GM10266 (cell line): ENCODE measurements at regions not wholly inside any gene's neighbourhood (a gene's known extent, or its start where the extent isn't known, plus 50 kb on each side); places are given as distances from the start of the nearest gene placed in this dataset.
"Not testable (repeated sequence)": the region's sequence is repeated elsewhere in the genome, so short reads cannot be mapped to it uniquely, and the experiment has no call there.

Experiments used
- DNase-seq: peaks from one replicate; pipeline ENCODE4 v3.0.0; 2012; ENCODE audit errors: extremely low spot score
- CTCF ChIP-seq: IDR thresholded peaks from 2 replicates; pipeline ENCODE4 v1.5.1; 2012; ENCODE audit warnings: mild to moderate bottlenecking, low read depth; ENCODE audit not compliant: control insufficient read depth, insufficient read depth; ENCODE audit errors: missing control alignments

GRCh38 chrX:40936827-40937226 is 148.4 kb upstream of the USP9X start:
- DNase-seq = no peak
- no peak for TF ChIP-seq CTCF

DNA sequence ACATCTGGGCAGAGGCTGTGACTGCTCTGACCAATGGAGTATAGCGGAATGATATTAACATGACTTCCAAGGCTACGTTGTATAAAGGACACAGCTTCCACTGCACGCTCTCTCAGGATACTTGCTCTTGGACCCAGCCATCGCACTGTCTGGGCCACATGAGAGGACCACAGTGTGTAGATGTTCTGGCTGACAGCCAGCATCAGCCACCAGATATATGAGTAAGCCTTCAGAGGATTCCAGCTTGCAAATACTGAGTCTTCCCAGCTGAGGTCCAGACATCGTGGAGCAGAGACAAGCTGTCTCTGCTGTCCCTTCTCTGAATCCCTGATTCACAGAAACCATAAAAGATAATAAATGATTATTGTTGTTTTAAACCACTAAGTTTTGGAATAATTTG is 146.8 kb upstream of the USP9X start:
- TF ChIP-seq CTCF = no peak
- DNase-seq = no peak

DNA sequence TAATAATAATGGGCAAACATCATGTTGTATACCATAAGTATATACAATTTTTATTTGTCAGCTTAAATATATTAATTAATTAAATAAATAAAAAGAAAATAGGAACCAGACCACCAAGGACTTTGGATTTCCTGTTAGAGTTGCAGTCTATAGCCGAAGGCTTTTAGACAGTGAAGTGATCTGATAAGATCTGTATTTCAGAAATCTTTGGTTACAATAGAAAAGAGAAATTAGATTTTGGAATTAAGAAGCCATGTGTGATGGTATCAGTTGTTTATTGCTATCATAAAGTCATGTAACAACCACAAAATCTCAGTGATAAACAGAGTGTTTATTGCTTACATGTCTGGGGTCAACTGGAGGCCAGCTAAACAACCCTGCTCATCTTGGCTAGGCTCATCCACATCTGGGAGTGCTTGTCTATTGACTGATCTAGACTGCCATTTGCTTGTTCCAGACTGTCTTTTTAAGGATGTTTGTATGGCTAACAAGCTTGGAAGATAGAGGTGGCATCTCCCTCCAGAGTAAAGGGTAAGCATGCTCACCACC is 142.1 kb upstream of the USP9X start:
- no peak for TF ChIP-seq CTCF

GRCh38 chrX:40945361-40945713 is 139.9 kb upstream of the USP9X start:
- peak; percentile 12 for DNase-seq
- no peak for TF ChIP-seq CTCF

More for the DNA sequence above, 142.1 kb upstream of the USP9X start:
- no peak for DNase-seq

- TF ChIP-seq CTCF = no peak
- DNase-seq = no peak
Measured at GRCh38 chrX:40947276-40947675, 138.0 kb upstream of the USP9X start.

- TF ChIP-seq CTCF = no peak
- no peak for DNase-seq
Measured at GRCh38 chrX:40949071-40949470, 136.2 kb upstream of the USP9X start.

- no peak for TF ChIP-seq CTCF
- no peak for DNase-seq
Measured at GRCh38 chrX:40950546-40950945, 134.7 kb upstream of the USP9X start.

DNA sequence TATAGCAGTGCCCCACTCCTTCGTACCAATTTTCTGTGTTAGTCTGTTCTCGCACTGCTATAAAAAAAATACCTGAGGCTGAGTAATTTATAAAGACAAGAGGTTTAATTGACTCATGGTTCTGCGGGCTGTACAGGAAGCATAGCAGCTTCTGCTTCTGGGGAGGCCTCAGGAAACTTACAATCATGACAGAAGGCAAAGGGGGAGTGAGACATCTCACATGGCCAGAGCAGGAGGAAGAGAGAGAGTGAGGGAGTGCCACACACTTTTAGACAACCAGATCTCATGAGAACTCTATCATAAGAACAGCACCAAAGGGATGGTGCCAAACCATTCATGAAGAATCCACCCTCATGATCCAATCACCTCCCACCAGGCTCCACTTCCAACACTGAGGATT is 133.8 kb upstream of the USP9X start:
- DNase-seq = not testable (repeated sequence)
